ENCODE measurements at regions not wholly inside any gene's neighbourhood (a gene's known extent, or its start where the extent isn't known, plus 50 kb on each side); places are given as distances from the start of the nearest gene placed in this dataset.

DNA sequence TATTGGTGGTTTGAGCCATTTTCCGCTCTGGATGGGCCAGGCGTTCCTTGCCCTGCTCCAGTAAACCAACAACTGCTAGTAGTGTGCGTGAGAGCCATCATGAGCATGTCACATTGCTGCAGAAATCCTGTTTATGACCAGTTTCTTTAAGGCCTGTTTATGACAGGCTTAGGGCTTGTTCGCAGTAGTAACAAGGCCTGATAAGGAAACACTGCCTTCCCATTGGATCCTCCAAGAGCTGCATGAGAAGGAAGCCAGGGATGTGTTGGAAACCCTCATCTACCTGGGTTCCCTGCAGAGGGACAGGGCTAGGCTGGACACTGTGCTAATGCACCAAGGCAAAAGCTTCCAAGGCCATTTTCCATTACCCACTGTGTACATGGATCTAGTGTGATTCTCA, 153.9 kb downstream of the ZNF518B start:
- Histone ChIP-seq H3K14ac (ENCODE audit: low read length) (no peak overlapping the region), H3K79me1 (ENCODE audit: low read length) (peaks cover 9% of the 10 kb centered on the region), H3K23ac (ENCODE audit: low read length) (no peak overlapping the region), H2BK12ac (ENCODE audit: low read length) (peak overlapping the region; percentile 25), H2BK5ac (ENCODE audit: low read depth, low read length, poor library complexity) (no peak overlapping the region), H4K91ac (ENCODE audit: low read depth, low read length) (peak overlapping the region; percentile 23), H3K4me3 (ENCODE audit: low read depth, low read length) (no peak overlapping the region), H3K4me1 (ENCODE audit: control insufficient read depth in 1 of 2, insufficient read depth in 2 of 2, low read length in 2 of 2) (peaks cover 6 to 13% of the 10 kb centered on the region in 2 experiments), H3K79me2 (ENCODE audit: control insufficient read depth, insufficient read depth, low read length, poor library complexity) (no peaks in the 10 kb centered on the region), H3K4me2 (ENCODE audit: low read length) (no peak overlapping the region), H3K36me3 (ENCODE audit: control insufficient read depth in 1 of 2, insufficient read depth in 2 of 2, low read length in 2 of 2) (no peaks in the 10 kb centered on the region), H3K27me3 (ENCODE audit: insufficient read depth, low read length) (no peaks in the 10 kb centered on the region), H3K18ac (ENCODE audit: low read length) (no peak overlapping the region), H3K9ac (ENCODE audit: low read length) (no peak overlapping the region), H3K27ac (ENCODE audit: low read depth, low read length) (no peak overlapping the region), H3K9me3 (ENCODE audit: insufficient read depth, low read depth, low read length) (no peaks in the 10 kb centered on the region), H4K12ac (ENCODE audit: low read depth, low read length) (no peak overlapping the region), H2AFZ (ENCODE audit: insufficient read depth, low read length, poor library complexity) (no peak overlapping the region), H2AK5ac (ENCODE audit: low read length) (no peak overlapping the region), H4K8ac (ENCODE audit: low read depth, low read length) (no peak overlapping the region), H2BK120ac (ENCODE audit: insufficient read depth, low read length, poor library complexity) (peak overlapping the region; percentile 20), H3K4ac (ENCODE audit: low read depth, low read length) (no peak overlapping the region)
- no peak for DNase-seq
- WGBS (ENCODE audit: extremely low coverage, insufficient coverage, insufficient read length), result no CpG with 5 or more reads among the region's 4 CpGs

GRCh38 chr4:10302096-10302495, 155.1 kb downstream of the ZNF518B start:
- Histone ChIP-seq H3K23ac (ENCODE audit: low read length) (no peak overlapping the region), H3K79me1 (ENCODE audit: low read length) (peaks cover 14% of the 10 kb centered on the region), H3K4me2 (ENCODE audit: low read length) (no peak overlapping the region), H2AK5ac (ENCODE audit: low read length) (no peak overlapping the region), H3K4ac (ENCODE audit: low read depth, low read length) (no peak overlapping the region), H2BK5ac (ENCODE audit: low read depth, low read length, poor library complexity) (no peak overlapping the region), H3K14ac (ENCODE audit: low read length) (no peak overlapping the region), H4K8ac (ENCODE audit: low read depth, low read length) (no peak overlapping the region), H3K79me2 (ENCODE audit: control insufficient read depth, insufficient read depth, low read length, poor library complexity) (no peaks in the 10 kb centered on the region), H2AFZ (ENCODE audit: insufficient read depth, low read length, poor library complexity) (no peak overlapping the region), H3K36me3 (ENCODE audit: control insufficient read depth in 1 of 2, insufficient read depth in 2 of 2, low read length in 2 of 2) (no peaks in the 10 kb centered on the region), H2BK12ac (ENCODE audit: low read length) (no peak overlapping the region), H3K27ac (ENCODE audit: low read depth, low read length) (no peak overlapping the region), H3K18ac (ENCODE audit: low read length) (no peak overlapping the region), H4K91ac (ENCODE audit: low read depth, low read length) (peak overlapping the region; percentile 41), H3K27me3 (ENCODE audit: insufficient read depth, low read length) (no peaks in the 10 kb centered on the region), H3K9ac (ENCODE audit: low read length) (no peak overlapping the region), H3K4me1 (ENCODE audit: control insufficient read depth in 1 of 2, insufficient read depth in 2 of 2, low read length in 2 of 2) (peaks cover 6 to 13% of the 10 kb centered on the region in 2 experiments), H3K9me3 (ENCODE audit: insufficient read depth, low read depth, low read length) (no peaks in the 10 kb centered on the region), H2BK120ac (ENCODE audit: insufficient read depth, low read length, poor library complexity) (no peak overlapping the region), H4K12ac (ENCODE audit: low read depth, low read length) (no peak overlapping the region), H3K4me3 (ENCODE audit: low read depth, low read length) (no peak overlapping the region)
- DNase-seq, result peak; percentile 57 to 63
- no CpG with 5 or more reads among the region's 2 CpGs for WGBS (ENCODE audit: extremely low coverage, insufficient coverage, insufficient read length)

DNA sequence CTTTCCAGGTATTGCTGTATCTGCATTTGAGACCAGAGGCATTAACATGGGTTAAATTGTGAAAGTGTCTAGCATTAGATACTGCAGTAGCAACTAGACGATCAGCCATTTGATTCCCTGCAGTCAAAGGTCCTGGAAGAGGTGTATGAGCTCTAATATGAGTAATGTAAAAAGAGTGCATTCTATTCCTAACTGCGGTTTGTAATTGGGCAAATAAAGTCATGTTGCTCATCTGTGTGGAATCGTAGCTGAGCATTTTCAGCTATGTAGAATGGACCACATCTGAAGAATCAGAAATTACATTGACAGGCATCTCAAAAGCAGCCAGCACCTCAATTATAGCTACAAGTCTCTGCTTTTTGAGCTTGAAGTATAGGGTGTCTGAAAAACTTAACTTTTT, 157.6 kb downstream of the ZNF518B start:
- Histone ChIP-seq H2AFZ (ENCODE audit: insufficient read depth, low read length, poor library complexity) (no peak overlapping the region), H3K36me3 (ENCODE audit: control insufficient read depth in 1 of 2, insufficient read depth in 2 of 2, low read length in 2 of 2) (no peaks in the 10 kb centered on the region), H3K27me3 (ENCODE audit: insufficient read depth, low read length) (no peaks in the 10 kb centered on the region), H2BK12ac (ENCODE audit: low read length) (peak overlapping the region; percentile 12), H3K4me1 (ENCODE audit: control insufficient read depth in 1 of 2, insufficient read depth in 2 of 2, low read length in 2 of 2) (peaks cover 6 to 25% of the 10 kb centered on the region in 2 experiments), H2BK120ac (ENCODE audit: insufficient read depth, low read length, poor library complexity) (no peak overlapping the region), H4K12ac (ENCODE audit: low read depth, low read length) (no peak overlapping the region), H3K18ac (ENCODE audit: low read length) (no peak overlapping the region), H2BK5ac (ENCODE audit: low read depth, low read length, poor library complexity) (no peak overlapping the region), H3K79me1 (ENCODE audit: low read length) (peaks cover 22% of the 10 kb centered on the region), H4K91ac (ENCODE audit: low read depth, low read length) (peak overlapping the region; percentile 60), H3K23ac (ENCODE audit: low read length) (no peak overlapping the region), H4K8ac (ENCODE audit: low read depth, low read length) (no peak overlapping the region), H3K79me2 (ENCODE audit: control insufficient read depth, insufficient read depth, low read length, poor library complexity) (no peaks in the 10 kb centered on the region), H3K9me3 (ENCODE audit: insufficient read depth, low read depth, low read length) (no peaks in the 10 kb centered on the region), H3K27ac (ENCODE audit: low read depth, low read length) (peak overlapping the region; percentile 51), H3K4ac (ENCODE audit: low read depth, low read length) (no peak overlapping the region), H3K9ac (ENCODE audit: low read length) (no peak overlapping the region), H3K4me3 (ENCODE audit: low read depth, low read length) (no peak overlapping the region), H3K14ac (ENCODE audit: low read length) (no peak overlapping the region), H2AK5ac (ENCODE audit: low read length) (no peak overlapping the region), H3K4me2 (ENCODE audit: low read length) (no peak overlapping the region)
- peak; percentile 42 to 83 for DNase-seq
- no CpG with 5 or more reads among the region's 3 CpGs for WGBS (ENCODE audit: extremely low coverage, insufficient coverage, insufficient read length)

- no peak overlapping the region for H4K8ac ChIP-seq (ENCODE audit: low read depth, low read length)
- no peak overlapping the region for H3K4ac ChIP-seq (ENCODE audit: low read depth, low read length)
- no peak overlapping the region for H4K12ac ChIP-seq (ENCODE audit: low read depth, low read length)
- H3K27me3 ChIP-seq (ENCODE audit: insufficient read depth, low read length), result no peaks in the 10 kb centered on the region
- no peak overlapping the region for H2AK5ac ChIP-seq (ENCODE audit: low read length)
- DNase-seq, result peak; percentile 78 to 87
- no peak overlapping the region for H3K4me3 ChIP-seq (ENCODE audit: low read depth, low read length)
- peaks cover 6 to 25% of the 10 kb centered on the region in 2 experiments for H3K4me1 ChIP-seq (ENCODE audit: control insufficient read depth in 1 of 2, insufficient read depth in 2 of 2, low read length in 2 of 2)
- no peak overlapping the region for H2AFZ ChIP-seq (ENCODE audit: insufficient read depth, low read length, poor library complexity)
- no CpG with 5 or more reads among the region's 3 CpGs for WGBS (ENCODE audit: extremely low coverage, insufficient coverage, insufficient read length)
- H3K4me2 ChIP-seq (ENCODE audit: low read length), result no peak overlapping the region
- peak overlapping the region; percentile 21 for H4K91ac ChIP-seq (ENCODE audit: low read depth, low read length)
- no peak overlapping the region for H3K9ac ChIP-seq (ENCODE audit: low read length)
- H3K18ac ChIP-seq (ENCODE audit: low read length), result no peak overlapping the region
- peaks cover 22% of the 10 kb centered on the region for H3K79me1 ChIP-seq (ENCODE audit: low read length)
- H3K36me3 ChIP-seq (ENCODE audit: control insufficient read depth in 1 of 2, insufficient read depth in 2 of 2, low read length in 2 of 2), result no peaks in the 10 kb centered on the region
- no peaks in the 10 kb centered on the region for H3K79me2 ChIP-seq (ENCODE audit: control insufficient read depth, insufficient read depth, low read length, poor library complexity)
- H3K23ac ChIP-seq (ENCODE audit: low read length), result no peak overlapping the region
- peak overlapping the region; percentile 12 for H3K14ac ChIP-seq (ENCODE audit: low read length)
- no peaks in the 10 kb centered on the region for H3K9me3 ChIP-seq (ENCODE audit: insufficient read depth, low read depth, low read length)
- peak overlapping the region; percentile 93 for H3K27ac ChIP-seq (ENCODE audit: low read depth, low read length)
- H2BK120ac ChIP-seq (ENCODE audit: insufficient read depth, low read length, poor library complexity), result peak overlapping the region; percentile 39
- H2BK5ac ChIP-seq (ENCODE audit: low read depth, low read length, poor library complexity), result peak overlapping the region; percentile 8
- peak overlapping the region; percentile 52 for H2BK12ac ChIP-seq (ENCODE audit: low read length)
Measured at GRCh38 chr4:10298681-10299080, 158.5 kb downstream of the ZNF518B start.

All from trophoblast cell (in vitro differentiated cells and primary cell).